Natural killer cell treated with Interleukin-12 subunit alpha and Interleukin-12 subunit beta and Interleukin-15 and Interleukin-18, amount 100 ng/mL, for 72 hours (primary cell): ENCODE measurements at regions not wholly inside any gene's neighbourhood (a gene's known extent, or its start where the extent isn't known, plus 50 kb on each side); places are given as distances from the start of the nearest gene placed in this dataset.

Experiments
- ATAC-seq, 2 donors: fragments of 150-1000 bp; cut with Tn5 transposase in 1 of 2; sonication (Bioruptor Pico), chemical (Tn5 transposase) in 1 of 2; 2 replicates each; pipeline ENCODE4 v1.10.0; 2021
- DNase-seq: peaks from one replicate; pipeline ENCODE4 v3.0.0; 2022; ENCODE audit warnings: low spot score
- H3K27ac Mint-ChIP-seq, 2 donors: 1 replicate in 1 of 2; 2 replicates in 1 of 2; pipeline ENCODE4 v1.8.0; 2022; ENCODE audit warnings: mixed read lengths in 2 of 2, mild to moderate bottlenecking in 1 of 2, moderate library complexity in 1 of 2
- H3K27me3 Mint-ChIP-seq, 2 donors: 1 replicate in 1 of 2; 2 replicates in 1 of 2; pipeline ENCODE4 v1.8.0; 2022; ENCODE audit warnings: mixed read lengths in 2 of 2
- H3K36me3 Mint-ChIP-seq: one replicate; pipeline ENCODE4 v1.8.0; 2022; ENCODE audit warnings: mixed read lengths
- H3K4me1 Mint-ChIP-seq, 2 donors: 1 replicate in 1 of 2; 2 replicates in 1 of 2; pipeline ENCODE4 v1.8.0; 2022; ENCODE audit warnings: low read depth in 2 of 2, mixed read lengths in 2 of 2, mild to moderate bottlenecking in 1 of 2
- H3K4me3 Mint-ChIP-seq: one replicate; pipeline ENCODE4 v1.8.0; 2022; ENCODE audit warnings: mixed read lengths
- H3K9me3 Mint-ChIP-seq: 2 replicates; pipeline ENCODE4 v1.8.0; 2022; ENCODE audit warnings: mixed read lengths

DNA sequence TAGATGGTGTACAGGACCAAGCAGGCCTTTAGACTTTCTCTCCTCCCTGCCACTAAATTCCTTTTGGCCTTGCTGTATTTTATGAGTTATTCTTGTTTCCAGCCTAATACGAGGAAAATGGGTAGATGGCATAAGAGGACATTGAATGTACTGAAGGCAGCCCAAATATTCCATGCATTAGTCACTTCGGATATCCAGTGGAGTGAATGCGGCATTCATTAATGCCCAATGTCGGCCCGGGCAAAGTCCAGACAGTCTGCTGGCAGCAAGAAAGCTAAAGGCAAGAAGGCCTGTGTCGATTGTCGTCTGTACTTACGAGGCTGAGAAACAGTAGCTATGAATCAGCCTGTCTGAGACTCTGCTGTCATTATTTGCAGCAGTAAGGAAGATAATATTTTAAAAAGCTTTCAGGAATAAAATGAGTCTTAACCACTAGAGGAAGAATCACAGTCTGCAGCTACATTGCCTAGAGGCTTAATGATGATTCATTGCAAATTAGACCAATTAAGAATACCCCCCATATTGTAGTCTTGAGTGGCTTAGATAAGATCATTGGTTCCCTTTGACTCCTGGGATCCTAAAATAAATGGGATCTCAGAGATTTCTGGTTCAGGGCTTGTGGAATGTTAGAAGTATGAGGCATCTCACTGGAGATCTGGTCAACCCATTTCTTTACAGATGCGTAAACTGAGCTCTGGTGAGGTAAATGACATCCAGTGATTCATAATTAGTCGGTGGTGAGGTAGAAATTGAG, 534.1 kb upstream of the JAG1 start:
- no peak overlapping the region for H3K27ac Mint-ChIP-seq
- H3K36me3 Mint-ChIP-seq = no peaks in the 10 kb centered on the region
- H3K4me3 Mint-ChIP-seq = no peak overlapping the region
- H3K4me1 Mint-ChIP-seq = no peaks in the 10 kb centered on the region
- ATAC-seq (no peak), DNase-seq (no peak)
- H3K9me3 Mint-ChIP-seq = no peaks in the 10 kb centered on the region
- H3K27me3 Mint-ChIP-seq = peaks cover 7 to 10% of the 10 kb centered on the region in 2 donors

DNA sequence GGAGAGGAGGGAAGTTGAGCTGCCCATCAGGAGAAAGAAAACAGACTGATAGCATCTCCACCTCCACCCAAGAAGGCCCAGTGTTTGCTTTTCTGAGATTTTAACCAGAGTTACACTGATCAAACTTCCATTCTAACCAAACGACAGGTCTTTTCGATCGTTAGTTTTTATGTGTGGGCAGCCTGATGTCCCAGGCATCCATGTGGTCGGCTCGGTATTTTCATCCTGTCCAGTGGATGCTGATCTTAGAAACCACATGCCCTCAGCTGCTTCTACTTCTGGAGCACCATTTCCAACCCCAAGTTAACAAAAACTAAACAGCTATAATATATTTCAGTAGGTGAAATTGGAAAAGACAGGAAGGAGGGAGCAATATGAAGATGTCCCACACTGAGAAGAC, 536.8 kb upstream of the JAG1 start:
- H3K36me3 Mint-ChIP-seq = no peaks in the 10 kb centered on the region
- no peaks in the 10 kb centered on the region for H3K9me3 Mint-ChIP-seq
- no peak overlapping the region for H3K27ac Mint-ChIP-seq
- ATAC-seq = no peak
- H3K4me1 Mint-ChIP-seq = no peaks in the 10 kb centered on the region
- H3K4me3 Mint-ChIP-seq = no peak overlapping the region
- H3K27me3 Mint-ChIP-seq = peaks cover 10% of the 10 kb centered on the region in 2 donors
- DNase-seq = no peak

DNA sequence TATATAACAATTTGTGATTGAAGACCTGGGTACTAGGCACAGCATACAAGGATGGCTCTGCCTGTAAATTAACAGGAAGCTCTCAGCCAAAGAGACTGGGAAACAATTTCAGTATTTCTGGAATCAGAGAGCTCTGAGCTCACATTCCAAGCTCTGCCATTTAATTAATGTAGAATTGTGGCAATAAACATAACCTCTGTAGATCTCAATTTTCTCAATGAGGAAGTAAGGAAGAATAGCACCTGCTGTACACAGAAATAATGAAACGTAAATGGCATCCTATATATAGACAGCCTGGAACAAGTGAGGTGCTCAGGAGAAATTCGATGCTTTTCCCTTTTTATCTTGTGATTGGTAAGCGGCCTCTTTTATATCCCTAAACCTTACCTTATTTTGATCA, 538.5 kb upstream of the JAG1 start:
- no peaks in the 10 kb centered on the region for H3K36me3 Mint-ChIP-seq

DNA sequence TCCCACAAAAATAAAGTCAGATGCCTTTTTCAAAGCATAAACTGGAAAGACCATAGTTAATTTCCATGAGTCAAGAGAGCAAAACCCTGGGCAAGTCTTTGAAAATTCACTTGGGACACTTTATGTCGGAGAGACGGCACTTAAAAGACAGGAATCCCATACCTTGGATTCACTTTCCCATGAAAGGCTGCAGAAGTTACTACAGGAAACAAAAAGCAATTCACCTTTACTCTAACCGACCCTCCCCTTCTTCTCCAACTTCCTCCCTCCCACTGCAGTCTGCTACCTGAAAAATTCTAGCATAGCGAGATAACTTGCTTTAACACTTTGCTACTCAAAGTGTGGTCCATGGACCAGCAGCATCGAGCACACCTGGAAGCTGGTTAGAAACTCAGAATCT, 539.1 kb upstream of the JAG1 start:
- Mint-ChIP-seq H3K4me1 (peaks cover 0 to 3% of the 10 kb centered on the region in 2 donors), H3K9me3 (no peaks in the 10 kb centered on the region), H3K27me3 (peaks cover 10% of the 10 kb centered on the region in 2 donors)

More for the DNA sequence above, 538.5 kb upstream of the JAG1 start:
- Mint-ChIP-seq H3K27ac (no peak overlapping the region), H3K4me1 (no peaks in the 10 kb centered on the region), H3K4me3 (no peak overlapping the region), H3K9me3 (no peaks in the 10 kb centered on the region), H3K27me3 (peaks cover 10% of the 10 kb centered on the region in 2 donors)
- DNase-seq = no peak
- ATAC-seq = no peak

DNA sequence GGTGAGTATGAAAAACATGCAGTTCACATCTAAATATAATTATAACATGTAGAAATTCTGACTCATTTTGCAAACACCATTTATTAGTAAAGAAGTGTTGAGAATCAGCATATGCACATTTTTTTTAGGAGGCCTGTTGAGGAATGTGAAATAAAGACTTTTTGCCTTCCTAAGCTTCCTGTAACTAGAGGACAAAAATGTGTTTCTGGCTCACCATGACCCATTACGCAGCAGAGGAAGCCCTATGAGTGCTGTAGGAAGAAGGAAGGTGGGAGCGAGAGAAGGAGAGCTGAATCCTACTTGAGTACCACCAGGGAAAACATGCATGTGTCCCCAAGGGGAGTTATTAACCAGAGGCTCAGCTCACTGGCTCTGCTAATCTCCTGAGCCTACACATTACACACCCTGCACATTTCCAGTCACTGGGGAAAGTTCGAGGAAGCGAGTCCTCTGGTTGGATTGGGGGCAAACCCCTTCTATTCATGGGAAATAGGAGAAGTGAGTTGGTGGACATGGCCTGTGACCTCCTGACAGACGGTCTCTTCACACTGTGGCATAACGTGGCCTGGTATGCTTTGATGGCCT, 540.5 kb upstream of the JAG1 start:
- Mint-ChIP-seq H3K36me3 (no peaks in the 10 kb centered on the region), H3K4me1 (peaks cover 0 to 9% of the 10 kb centered on the region in 2 donors), H3K4me3 (no peak overlapping the region), H3K27ac (no peak overlapping the region), H3K9me3 (no peaks in the 10 kb centered on the region), H3K27me3 (peaks cover 8 to 10% of the 10 kb centered on the region in 2 donors)
- ATAC-seq (no peak), DNase-seq (no peak)

More for the DNA sequence above, 539.1 kb upstream of the JAG1 start:
- Mint-ChIP-seq H3K27ac (no peak overlapping the region), H3K36me3 (no peaks in the 10 kb centered on the region), H3K4me3 (no peak overlapping the region)
- DNase-seq (no peak), ATAC-seq (no peak)

DNA sequence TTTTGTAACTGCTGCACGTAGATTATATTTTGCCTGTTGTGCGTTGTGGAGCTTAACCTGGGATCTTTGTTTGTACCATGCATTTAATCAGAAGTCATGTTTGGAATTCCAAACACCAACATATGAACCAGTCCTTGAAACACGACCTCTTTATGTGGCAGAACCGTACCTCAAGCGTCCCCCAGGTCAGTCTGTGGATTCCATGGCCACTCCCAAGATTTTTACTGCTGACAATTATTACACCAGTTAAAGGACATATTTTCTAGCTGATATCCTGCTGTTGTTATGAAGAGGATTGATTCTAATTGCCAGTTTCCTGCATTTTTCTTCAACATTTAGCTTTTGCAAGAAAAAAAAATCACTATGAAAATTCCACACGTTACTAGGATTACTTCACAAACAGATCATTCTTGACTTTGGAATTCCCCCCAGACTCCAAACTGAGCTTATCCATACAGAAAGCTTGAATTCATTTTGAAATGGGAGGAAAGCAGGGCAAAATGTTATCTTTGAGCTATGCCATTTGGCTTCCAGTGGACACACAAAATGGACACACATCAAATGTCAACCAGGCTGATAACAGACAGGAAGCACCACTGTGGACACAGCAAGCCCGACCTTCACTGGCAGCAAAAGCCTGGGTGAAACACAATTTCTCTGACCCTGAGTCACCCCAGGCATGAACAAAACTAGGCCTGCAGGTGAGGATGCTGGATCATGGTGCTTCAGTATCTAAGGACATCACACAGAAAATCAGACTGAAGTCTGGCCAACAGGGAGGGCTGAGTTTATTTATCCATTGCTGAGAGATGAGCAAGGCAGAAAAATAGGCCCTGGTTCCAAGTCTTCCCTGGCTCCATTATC, 542.9 kb upstream of the JAG1 start:
- Mint-ChIP-seq H3K27me3 (peaks cover 0 to 6% of the 10 kb centered on the region in 2 donors), H3K9me3 (no peaks in the 10 kb centered on the region), H3K4me1 (peaks cover 0 to 11% of the 10 kb centered on the region in 2 donors), H3K27ac (no peak overlapping the region), H3K4me3 (no peak overlapping the region), H3K36me3 (no peaks in the 10 kb centered on the region)
- no peak for DNase-seq
- no peak for ATAC-seq

DNA sequence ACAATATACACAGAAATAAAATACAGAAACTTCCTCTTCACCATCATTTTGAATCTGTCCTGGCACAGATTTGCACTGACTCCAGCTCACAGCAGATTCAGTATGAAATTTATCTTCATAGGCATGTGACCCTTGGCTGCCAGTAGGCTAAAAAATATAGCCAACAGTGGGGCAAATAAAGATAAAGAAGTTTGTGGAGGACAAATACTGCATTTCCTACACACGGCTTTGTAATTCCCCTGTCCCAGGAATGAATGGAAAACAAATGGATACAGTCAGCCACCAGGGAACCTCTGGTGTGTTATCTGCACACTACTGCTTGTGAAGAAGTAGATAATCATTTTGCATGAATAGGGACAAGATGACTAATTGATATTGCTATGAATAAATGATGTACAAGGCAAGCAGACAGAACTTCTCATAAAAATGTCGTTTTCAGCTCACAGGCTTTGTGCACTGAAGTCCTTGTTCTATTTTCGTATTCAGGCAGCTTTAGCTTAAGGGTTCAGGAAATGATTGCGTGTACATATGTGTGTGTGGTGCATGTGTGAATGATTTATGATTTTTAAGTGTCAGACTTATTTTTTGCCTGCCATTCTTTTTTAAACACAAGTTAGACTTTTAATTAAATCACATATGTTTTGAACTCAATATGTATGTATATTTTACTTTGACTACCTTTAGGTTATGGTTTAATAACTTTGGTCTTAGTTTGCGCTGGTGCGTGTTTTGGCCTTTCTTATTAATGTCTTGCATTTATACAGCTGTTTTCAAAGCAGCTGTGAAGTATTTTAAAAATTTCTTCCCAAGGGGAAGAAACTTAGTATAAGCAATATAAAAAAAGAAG, 543.8 kb upstream of the JAG1 start:
- ATAC-seq (no peak), DNase-seq (no peak)
- no peak overlapping the region for H3K4me3 Mint-ChIP-seq
- H3K27me3 Mint-ChIP-seq = peaks cover 0 to 6% of the 10 kb centered on the region in 2 donors
- H3K9me3 Mint-ChIP-seq = no peaks in the 10 kb centered on the region
- no peak overlapping the region for H3K27ac Mint-ChIP-seq
- H3K4me1 Mint-ChIP-seq = peaks cover 0 to 11% of the 10 kb centered on the region in 2 donors
- no peaks in the 10 kb centered on the region for H3K36me3 Mint-ChIP-seq

DNA sequence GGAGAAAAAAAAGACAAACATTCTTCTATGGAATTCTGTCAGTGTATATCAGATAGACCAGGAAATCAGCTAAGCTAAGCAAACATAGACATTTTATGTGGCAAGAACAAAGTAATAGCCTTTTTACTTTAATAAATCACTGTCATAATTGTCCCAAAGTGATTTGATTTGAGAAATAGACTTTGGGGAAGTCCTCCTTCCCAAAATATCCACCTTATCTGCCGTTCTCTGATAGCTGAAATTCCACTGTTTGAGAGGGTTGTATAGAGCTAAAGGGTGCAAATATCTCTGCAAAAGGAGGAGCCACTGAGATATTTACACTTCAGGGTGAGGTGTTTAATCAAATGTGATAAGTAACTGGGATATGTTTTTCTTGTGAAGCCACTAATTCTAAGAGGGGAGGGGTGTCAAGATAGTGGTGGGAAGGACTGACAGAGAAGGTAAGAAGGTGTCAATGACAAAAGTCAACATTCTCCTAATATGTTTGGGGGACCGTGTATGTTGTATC, 544.4 kb upstream of the JAG1 start:
- Mint-ChIP-seq H3K27me3 (peaks cover 0 to 6% of the 10 kb centered on the region in 2 donors), H3K9me3 (no peaks in the 10 kb centered on the region), H3K27ac (no peak overlapping the region), H3K36me3 (no peaks in the 10 kb centered on the region), H3K4me1 (peaks cover 0 to 11% of the 10 kb centered on the region in 2 donors), H3K4me3 (no peak overlapping the region)
- ATAC-seq = no peak
- no peak for DNase-seq

DNA sequence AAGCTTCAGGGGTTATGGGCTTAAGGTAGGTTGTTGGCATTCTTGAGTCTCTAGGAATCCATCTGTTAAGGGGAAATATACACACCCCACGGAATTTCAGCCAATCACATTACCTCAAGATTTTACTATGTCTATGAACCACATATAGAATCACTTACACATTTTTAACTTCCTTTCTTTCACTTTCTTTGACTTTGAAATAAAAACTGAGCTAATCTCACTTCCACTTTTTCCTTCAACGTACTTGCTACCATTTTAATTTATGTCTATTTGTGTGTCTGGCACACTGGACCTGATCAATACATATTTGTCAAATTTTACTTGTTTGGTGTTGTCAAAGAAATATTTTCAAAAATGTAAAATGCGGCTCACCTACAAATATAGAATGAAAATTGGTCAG, 545.4 kb upstream of the JAG1 start:
- Mint-ChIP-seq H3K27ac (no peak overlapping the region), H3K4me3 (no peak overlapping the region), H3K36me3 (no peaks in the 10 kb centered on the region), H3K4me1 (peaks cover 0 to 11% of the 10 kb centered on the region in 2 donors), H3K27me3 (peaks cover 0 to 6% of the 10 kb centered on the region in 2 donors), H3K9me3 (no peaks in the 10 kb centered on the region)
- no peak for DNase-seq
- no peak for ATAC-seq

DNA sequence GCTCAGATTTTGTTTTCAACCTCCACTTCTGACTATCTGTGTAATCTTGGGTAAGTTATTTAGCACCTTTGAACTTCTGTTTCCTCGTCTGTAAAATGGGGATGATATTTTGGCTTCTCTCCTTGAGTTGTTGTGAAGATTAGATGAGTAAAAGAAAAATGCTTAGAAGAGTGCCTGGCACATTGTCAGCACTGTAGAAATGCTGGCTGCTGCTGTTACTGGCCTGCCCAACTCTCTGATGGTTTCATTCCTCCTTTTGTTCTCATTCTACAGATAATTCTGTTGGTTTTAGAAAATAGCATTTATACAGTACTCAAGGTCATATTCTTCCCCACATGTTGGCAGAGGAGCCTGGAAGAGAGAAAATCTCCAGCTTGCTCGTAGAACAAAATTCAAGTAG, 547.2 kb upstream of the JAG1 start:
- H3K27ac Mint-ChIP-seq = no peak overlapping the region
- H3K4me1 Mint-ChIP-seq = peaks cover 0 to 11% of the 10 kb centered on the region in 2 donors
- DNase-seq = no peak
- no peaks in the 10 kb centered on the region for H3K36me3 Mint-ChIP-seq
- H3K27me3 Mint-ChIP-seq = peaks cover 0 to 3% of the 10 kb centered on the region in 2 donors
- no peak overlapping the region for H3K4me3 Mint-ChIP-seq
- peaks cover 3% of the 10 kb centered on the region for H3K9me3 Mint-ChIP-seq
- no peak for ATAC-seq

DNA sequence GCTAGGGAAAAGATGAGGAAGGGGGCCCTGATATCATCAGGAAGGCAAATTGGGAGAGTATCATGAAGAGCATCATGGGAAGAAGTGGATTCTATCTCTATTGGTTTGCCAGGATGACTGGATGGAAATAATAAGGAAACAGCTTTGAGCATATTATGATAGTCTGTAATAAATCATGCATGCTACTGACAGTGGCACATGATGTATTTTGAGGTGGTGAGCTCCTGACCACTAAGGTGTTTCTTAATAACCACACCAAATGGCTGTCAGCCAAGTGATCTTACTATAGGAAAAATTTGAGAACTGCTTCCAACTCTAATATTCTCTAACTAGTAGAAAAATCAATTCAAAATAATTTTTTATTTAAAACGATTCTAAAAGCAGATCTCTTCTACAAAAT, 548.4 kb upstream of the JAG1 start:
- Mint-ChIP-seq H3K27ac (no peak overlapping the region), H3K9me3 (peaks cover 3% of the 10 kb centered on the region), H3K4me3 (no peak overlapping the region), H3K4me1 (peaks cover 0 to 11% of the 10 kb centered on the region in 2 donors), H3K27me3 (peaks cover 0 to 6% of the 10 kb centered on the region in 2 donors), H3K36me3 (no peaks in the 10 kb centered on the region)
- no peak for ATAC-seq
- no peak for DNase-seq

DNA sequence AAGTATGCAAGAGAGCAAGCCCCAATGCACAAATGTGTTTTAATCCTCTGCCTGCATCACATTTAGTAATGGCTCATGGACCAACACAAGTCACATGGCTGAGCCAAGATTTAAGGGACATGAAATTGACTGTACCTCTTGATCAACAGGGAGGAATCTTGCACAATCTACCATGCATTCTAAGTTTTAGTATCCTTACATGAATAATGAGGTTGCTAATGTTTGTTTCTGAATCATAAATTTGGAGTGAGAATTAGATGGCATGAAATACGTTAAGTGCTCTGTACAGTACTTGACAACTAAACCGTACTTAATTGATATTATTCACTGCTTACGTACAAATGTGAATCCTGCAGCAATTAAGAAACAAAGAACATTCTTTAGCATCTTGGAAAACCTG, 553.8 kb upstream of the JAG1 start:
- no peaks in the 10 kb centered on the region for H3K4me1 Mint-ChIP-seq
- peaks cover 3% of the 10 kb centered on the region for H3K9me3 Mint-ChIP-seq

DNA sequence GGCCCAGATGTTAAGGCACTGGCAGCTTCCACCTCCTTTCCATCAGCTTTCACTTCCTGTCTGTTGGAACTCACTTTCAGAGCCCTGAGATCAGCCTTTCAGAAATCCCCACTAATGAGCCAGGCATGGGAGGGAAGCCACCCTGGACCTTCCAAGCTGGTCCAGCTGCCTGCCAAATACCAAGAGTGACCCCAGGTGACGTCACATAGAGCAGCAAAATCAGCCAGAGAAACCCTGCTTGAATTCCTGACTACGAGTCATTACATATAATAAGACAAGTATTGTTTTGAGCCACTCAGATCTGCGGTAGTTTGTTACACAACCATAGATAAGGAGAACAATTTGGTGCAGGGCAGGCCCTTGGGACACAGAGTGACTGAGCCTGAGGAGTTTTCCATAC, 556.0 kb upstream of the JAG1 start:
- Mint-ChIP-seq H3K4me3 (no peak overlapping the region), H3K36me3 (no peaks in the 10 kb centered on the region), H3K4me1 (no peaks in the 10 kb centered on the region), H3K9me3 (peaks cover under 1% of the 10 kb centered on the region), H3K27ac (no peak overlapping the region), H3K27me3 (peaks cover 0 to 2% of the 10 kb centered on the region in 2 donors)
- DNase-seq (no peak), ATAC-seq (no peak)

More for the DNA sequence above, 553.8 kb upstream of the JAG1 start:
- DNase-seq (no peak), ATAC-seq (no peak)
- Mint-ChIP-seq H3K36me3 (no peaks in the 10 kb centered on the region), H3K27ac (no peak overlapping the region), H3K27me3 (peaks cover 0 to 2% of the 10 kb centered on the region in 2 donors), H3K4me3 (no peak overlapping the region)
